H1 (cell line): ENCODE measurements at regions not wholly inside any gene's neighbourhood (a gene's known extent, or its start where the extent isn't known, plus 50 kb on each side); places are given as distances from the start of the nearest gene placed in this dataset.
A peak's percentile ranks its signal among the peaks of the same experiment; 100 is the strongest.

Experiments used
- CTCF ChIA-PET: fragments of 300-600 bp; sonication (Branson Sonifier 250); formaldehyde crosslinking; loops from one replicate; lab custom pipeline; 2021; ENCODE audit not compliant: partially characterized antibody; lab: Charles Lee
- POLR2A ChIA-PET: fragments of 300-600 bp; sonication (Branson Sonifier 250); formaldehyde crosslinking; loops from one replicate; lab custom pipeline; 2021; ENCODE audit warnings: inconsistent platforms; ENCODE audit not compliant: partially characterized antibody; lab: Charles Lee
- DNase-seq, 2 experiments: peaks; one replicate each; pipeline versions ENCODE4 v3.0.0 to v3.0.0-alpha.2; 2010 to 2022; ENCODE audit warnings: low spot score in 2 of 2, low read depth in 1 of 2, mixed read lengths in 1 of 2
- FAIRE-seq: peaks from 2 replicates; lab custom pipeline; 2011; peaks lifted over from hg19 to GRCh38; lab: Jason Lieb, UNC
- H2AFZ ChIP-seq: 2 replicates; pipeline ENCODE4 v1.8.1; 2012; ENCODE audit warnings: low read length, inconsistent platforms
- H2AK5ac ChIP-seq: 2 replicates; pipeline ENCODE4 v1.6.1; 2013; ENCODE audit warnings: low read depth, low read length
- H2BK120ac ChIP-seq: replicated peaks from 2 replicates; pipeline ENCODE3; 2013; ENCODE audit warnings: low read depth, low read length, inconsistent platforms
- H2BK12ac ChIP-seq: 2 replicates; pipeline ENCODE4 v1.6.1; 2013; ENCODE audit warnings: low read depth, low read length
- H2BK15ac ChIP-seq: 2 replicates; pipeline ENCODE4 v1.6.1; 2013; ENCODE audit warnings: low read length
- H2BK20ac ChIP-seq: 2 replicates; pipeline ENCODE4 v1.6.1; 2013; ENCODE audit warnings: low read length
- H2BK5ac ChIP-seq: 2 replicates; pipeline ENCODE4 v1.6.1; 2013; ENCODE audit warnings: low read depth, low read length
- H3K14ac ChIP-seq: 2 replicates; pipeline ENCODE4 v1.6.1; 2013; ENCODE audit warnings: inconsistent platforms; ENCODE audit not compliant: insufficient read length
- H3K18ac ChIP-seq: 2 replicates; pipeline ENCODE4 v1.6.1; 2013; ENCODE audit warnings: low read length; ENCODE audit errors: extremely low read depth
- H3K23ac ChIP-seq: 2 replicates; pipeline ENCODE4 v1.6.1; 2013; ENCODE audit warnings: inconsistent platforms; ENCODE audit not compliant: insufficient read length
- H3K23me2 ChIP-seq: 2 replicates; pipeline ENCODE4 v1.6.1; 2013; ENCODE audit warnings: low read depth, low read length
- H3K27ac ChIP-seq: 2 replicates; pipeline ENCODE4 v1.6.1; 2011; ENCODE audit warnings: low read depth, low read length, inconsistent platforms
- H3K27me3 ChIP-seq, 4 experiments: replicated peaks in 1 of 4; 1 replicate in 1 of 4; 2 replicates in 3 of 4; pipeline versions ENCODE4 v1.6.1 to v1.8.1; 2011 to 2013; ENCODE audit warnings: low read length in 3 of 4, mild to moderate bottlenecking in 3 of 4, inconsistent platforms in 2 of 4, mixed read lengths in 2 of 4, moderate library complexity in 1 of 4; ENCODE audit not compliant: control insufficient read depth in 3 of 4, insufficient read depth in 3 of 4; ENCODE audit errors: extremely low read depth in 1 of 4
- H3K36me3 ChIP-seq, 4 experiments: 2 replicates each; pipeline versions ENCODE4 v1.6.1 to v1.8.1; 2011 to 2013; ENCODE audit warnings: mild to moderate bottlenecking in 4 of 4, low read length in 3 of 4, moderate library complexity in 2 of 4, control low read depth in 1 of 4, inconsistent platforms in 1 of 4; ENCODE audit not compliant: insufficient read depth in 4 of 4, control insufficient read depth in 2 of 4
- H3K4ac ChIP-seq: replicated peaks from 2 replicates; pipeline ENCODE3; 2013; ENCODE audit warnings: low read length, low read depth, mixed read lengths, inconsistent platforms; ENCODE audit not compliant: insufficient read length
- H3K4me1 ChIP-seq, 4 experiments: replicated peaks in 1 of 4; 1 replicate in 1 of 4; 2 replicates in 3 of 4; pipeline versions ENCODE4 v1.6.1 to v1.8.1; 2011 to 2013; ENCODE audit warnings: low read length in 3 of 4, inconsistent platforms in 2 of 4, mixed read lengths in 1 of 4; ENCODE audit not compliant: insufficient read depth in 4 of 4, control insufficient read depth in 3 of 4
- H3K4me2 ChIP-seq, 2 experiments: 2 replicates each; pipeline versions ENCODE4 v1.6.1 to v1.8.1; 2011 to 2013; ENCODE audit warnings: low read depth in 2 of 2, low read length in 2 of 2, control low read depth in 1 of 2, inconsistent platforms in 1 of 2, mild to moderate bottlenecking in 1 of 2; ENCODE audit not compliant: insufficient read depth in 1 of 2
- H3K4me3 ChIP-seq, 4 experiments: fragments of 200-600, 300-600 bp in 1 of 4; sonication (generic), shearing (Covaris generic), sonication (Bioruptor Twin) in 1 of 4; 2 replicates each; pipeline versions ENCODE4 v1.5.1 to v1.8.1; 2011 to 2016; ENCODE audit warnings: low read length in 4 of 4, low read depth in 3 of 4, control low read depth in 2 of 4, inconsistent platforms in 2 of 4, mild to moderate bottlenecking in 2 of 4, mixed read lengths in 1 of 4, moderate library complexity in 1 of 4; ENCODE audit not compliant: insufficient read depth in 2 of 4; ENCODE audit errors: extremely low read depth in 1 of 4
- H3K56ac ChIP-seq: replicated peaks from 2 replicates; pipeline ENCODE3; 2013; ENCODE audit warnings: low read depth, mild to moderate bottlenecking, mixed read lengths, low read length, inconsistent platforms; ENCODE audit not compliant: insufficient read length
- H3K79me1 ChIP-seq: 2 replicates; pipeline ENCODE4 v1.6.1; 2013; ENCODE audit warnings: low read depth, low read length, control low read depth
- H3K79me2 ChIP-seq, 2 experiments: 2 replicates each; pipeline versions ENCODE4 v1.6.1 to v1.8.1; 2012 to 2013; ENCODE audit warnings: low read length in 2 of 2, mild to moderate bottlenecking in 2 of 2, inconsistent platforms in 1 of 2; ENCODE audit not compliant: insufficient read depth in 2 of 2, control insufficient read depth in 1 of 2
- H3K9ac ChIP-seq, 4 experiments: replicated peaks in 1 of 4; 1 replicate in 1 of 4; 2 replicates in 3 of 4; pipeline versions ENCODE4 v1.6.1 to v1.8.1; 2011 to 2013; ENCODE audit warnings: low read depth in 3 of 4, low read length in 3 of 4, control low read depth in 2 of 4, mild to moderate bottlenecking in 2 of 4, moderate library complexity in 2 of 4, inconsistent platforms in 1 of 4; ENCODE audit errors: extremely low read depth in 1 of 4
- H3K9me3 ChIP-seq, 2 experiments: 2 replicates each; pipeline versions ENCODE4 v1.6.1 to v1.8.1; 2012 to 2013; ENCODE audit warnings: mild to moderate bottlenecking in 2 of 2, moderate library complexity in 2 of 2, control low read depth in 1 of 2, inconsistent platforms in 1 of 2, low read depth in 1 of 2, low read length in 1 of 2, mixed read lengths in 1 of 2; ENCODE audit not compliant: insufficient read depth in 2 of 2
- H4K20me1 ChIP-seq, 2 experiments: replicated peaks in 1 of 2; 2 replicates each; pipeline versions ENCODE3 to v1.8.1; 2011 to 2013; ENCODE audit warnings: inconsistent platforms in 2 of 2, low read length in 2 of 2, mild to moderate bottlenecking in 1 of 2; ENCODE audit not compliant: insufficient read depth in 2 of 2, control insufficient read depth in 1 of 2
- H4K5ac ChIP-seq: 2 replicates; pipeline ENCODE4 v1.6.1; 2013; ENCODE audit warnings: low read length, low read depth, mixed read lengths, inconsistent platforms; ENCODE audit not compliant: insufficient read length
- H4K8ac ChIP-seq: 2 replicates; pipeline ENCODE4 v1.8.0; 2013; ENCODE audit warnings: mild to moderate bottlenecking, moderate library complexity, low read length, inconsistent platforms; ENCODE audit not compliant: insufficient read depth; ENCODE audit errors: extremely low read depth
- H4K91ac ChIP-seq: replicated peaks from 2 replicates; pipeline ENCODE3; 2013; ENCODE audit warnings: low read length, mixed read lengths, inconsistent platforms; ENCODE audit not compliant: insufficient read length
- BRCA1 ChIP-seq: IDR thresholded peaks from 2 replicates; pipeline ENCODE4 v1.6.1; 2012; ENCODE audit warnings: low read depth, low read length, improper control_type of control experiment
- EP300 ChIP-seq, 2 experiments: IDR thresholded peaks; 1 replicate in 1 of 2; 2 replicates in 1 of 2; pipeline ENCODE4 v1.6.1; 2011 to 2012; ENCODE audit warnings: low read depth in 2 of 2, low read length in 2 of 2, mild to moderate bottlenecking in 2 of 2, borderline replicate concordance in 1 of 2, inconsistent platforms in 1 of 2, moderate library complexity in 1 of 2
- WGBS, 2 experiments: shearing (Covaris generic) in 1 of 2; methylation state at CpG; one replicate each; pipeline versions ENCODE4 v1.1.6 to v1.1.7; 2013 to 2015; ENCODE audit warnings: low lambda C conversion rate in 2 of 2, mixed read lengths in 2 of 2, inconsistent platforms in 1 of 2, low coverage in 1 of 2, missing lambda C conversion rate in 1 of 2; ENCODE audit not compliant: insufficient replicate concordance in 2 of 2, insufficient coverage in 1 of 2, insufficient read length in 1 of 2; ENCODE audit errors: extremely low coverage in 1 of 2, missing lambda C conversion rate in 1 of 2; 5-methylcytosine and 5-hydroxymethylcytosine counted together

DNA sequence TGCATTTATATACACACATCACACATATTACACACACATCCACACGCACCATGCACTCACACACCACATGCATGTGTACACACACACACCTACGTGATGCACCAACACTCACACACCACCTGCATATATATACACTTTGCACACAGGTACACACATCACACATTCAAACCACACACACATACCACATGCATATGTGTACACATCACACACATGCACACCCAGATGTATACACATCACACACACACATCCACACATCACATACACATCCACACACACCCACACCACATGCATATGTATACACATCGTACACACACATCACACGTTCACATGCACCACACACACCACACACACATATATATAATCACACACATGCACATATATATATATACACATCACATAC lies 281.8 kb downstream of the IRF8 start:
- Histone ChIP-seq H3K9ac (no peak overlapping the region), H3K18ac (no peak overlapping the region), H3K79me2 (no peaks in the 10 kb centered on the region), H2BK120ac (no peak overlapping the region), H4K91ac (no peak overlapping the region), H2AFZ (no peak overlapping the region), H3K4ac (no peak overlapping the region), H3K4me3 (no peak overlapping the region), H2BK12ac (no peak overlapping the region), H3K4me2 (no peak overlapping the region), H2BK20ac (0 out of 2 replicates have a peak overlapping the region, but pooled peaks have one; percentile 15), H2BK15ac (0 out of 2 replicates have a peak overlapping the region, but pooled peaks have one; percentile 5), H3K27me3 (no peaks in the 10 kb centered on the region; a peak in 1 of 7 replicates), H3K36me3 (no peaks in the 10 kb centered on the region), H2BK5ac (no peak overlapping the region), H2AK5ac (peak overlapping the region; percentile 98; the same call in 1 of the 2 replicates), H3K27ac (no peak overlapping the region), H4K5ac (no peak overlapping the region), H3K23ac (no peak overlapping the region), H3K56ac (no peak overlapping the region), H3K79me1 (no peaks in the 10 kb centered on the region), H3K14ac (no peak overlapping the region), H4K8ac (no peak overlapping the region), H3K4me1 (no peaks in the 10 kb centered on the region; a peak in 2 of 7 replicates), H4K20me1 (peaks cover 0 to 7% of the 10 kb centered on the region in 2 experiments), H3K23me2 (peaks cover 5% of the 10 kb centered on the region; the same call in 1 of the 2 replicates), H3K9me3 (no peaks in the 10 kb centered on the region)
- POLR2A ChIA-PET = no interaction called here
- FAIRE-seq (no peak), DNase-seq (no peak)
- CTCF ChIA-PET = interaction anchor here (0.9 kb wide), 1 partner anchor 11 kb away, joined by 3 read pairs; no protein-coding TSS in a partner anchor
- 91% methylated on average over 4 of the region's 4 CpGs; no CpG with 5 or more reads in 1 of the 2 experiments for WGBS, 2 experiments
- TF ChIP-seq BRCA1 = no peak
- TF ChIP-seq EP300 (IDR thresholded peaks at IDR 0.05; ENCODE audit: borderline replicate concordance in 1 of 2, low read depth in 2 of 2, low read length in 2 of 2) = no peak
